Adrenal gland (tissue), 9 donors: ENCODE measurements at regions not wholly inside any gene's neighbourhood (a gene's known extent, or its start where the extent isn't known, plus 50 kb on each side); places are given as distances from the start of the nearest gene placed in this dataset.
A peak's percentile ranks its signal among the peaks of the same experiment; 100 is the strongest.

Experiments used
- DNase-seq, 7 donors: peaks; one replicate each; pipeline ENCODE4 v3.0.0-alpha.2; 2019 to 2020
- H3K27ac ChIP-seq, 5 donors: fragments of 200-600 bp; sonication (generic) in 4 of 5; 1 replicate in 3 of 5; 2 replicates in 2 of 5; pipeline versions ENCODE4 v1.5.1 to v1.8.0; 2016 to 2020; ENCODE audit warnings: mild to moderate bottlenecking in 1 of 5
- H3K27me3 ChIP-seq: fragments of 200-600 bp; 2 replicates; pipeline ENCODE4 v1.8.0; 2021
- H3K36me3 ChIP-seq, 2 donors: fragments of 200-600 bp; replicated peaks in 1 of 2; 1 replicate in 1 of 2; 2 replicates in 1 of 2; pipeline versions ENCODE4 v1.5.1 to v1.8.0; 2018 to 2022
- H3K4me1 ChIP-seq, 2 donors: fragments of 200-600 bp; replicated peaks in 1 of 2; 1 replicate in 1 of 2; 2 replicates in 1 of 2; pipeline versions ENCODE4 v1.5.1 to v1.8.0; 2018 to 2021
- H3K4me3 ChIP-seq, 4 donors: fragments of 200-600 bp; sonication (generic) in 3 of 4; one replicate each; pipeline ENCODE4 v1.5.1; 2016 to 2018
- H3K9me3 ChIP-seq, 3 donors: fragments of 200-600 bp; sonication (generic) in 1 of 3; replicated peaks in 1 of 3; 1 replicate in 2 of 3; 2 replicates in 1 of 3; pipeline versions ENCODE4 v1.5.1 to v1.8.0; 2016 to 2021
- POLR2A ChIP-seq, 2 donors: fragments of 450-650 bp; IDR thresholded peaks; one replicate each; pipeline ENCODE4 v1.6.1; 2017; ENCODE audit warnings: antibody characterized with exemption in 2 of 2, mild to moderate bottlenecking in 2 of 2, moderate library complexity in 1 of 2
- WGBS, 4 donors: extraction: QIAGEN DNeasy Blood & Tissue Kit in 2 of 4; methylation state at CpG; one replicate each; pipeline versions ENCODE4 v1.1.5 to v1.1.7; 2013 to 2017; 5-methylcytosine and 5-hydroxymethylcytosine counted together
- intact Hi-C, 2 donors: fragments of 100-400 bp; cut with DNase I; formaldehyde crosslinking; loops; one replicate each; pipeline versions ENCODE4 v1.14.1 to v1.15.0; 2022 to 2023
- TF ChIP-seq, protein P1 (sequence below), 6 experiments: fragments of 450-650 bp in 4 of 6; fragments of 200-600 bp in 2 of 6; sonication (generic) in 1 of 6; IDR thresholded peaks; 1 replicate in 5 of 6; 2 replicates in 1 of 6; pipeline versions ENCODE4 v1.5.1 to v1.8.0; 2016 to 2021; ENCODE audit warnings: antibody characterized with exemption in 6 of 6, mild to moderate bottlenecking in 2 of 6, moderate library complexity in 1 of 6
- donor health status: healthy with polysubstance abuse.
- donor health status: Bipolar disorder and iron deficiency.
- donor health status: DM: yes; HTN: yes; CAD: no.
- donor health status: DM: no; HTN: no; CAD: no.
- donor health status: DM: no; HTN: no; CAD: no.

DNA sequence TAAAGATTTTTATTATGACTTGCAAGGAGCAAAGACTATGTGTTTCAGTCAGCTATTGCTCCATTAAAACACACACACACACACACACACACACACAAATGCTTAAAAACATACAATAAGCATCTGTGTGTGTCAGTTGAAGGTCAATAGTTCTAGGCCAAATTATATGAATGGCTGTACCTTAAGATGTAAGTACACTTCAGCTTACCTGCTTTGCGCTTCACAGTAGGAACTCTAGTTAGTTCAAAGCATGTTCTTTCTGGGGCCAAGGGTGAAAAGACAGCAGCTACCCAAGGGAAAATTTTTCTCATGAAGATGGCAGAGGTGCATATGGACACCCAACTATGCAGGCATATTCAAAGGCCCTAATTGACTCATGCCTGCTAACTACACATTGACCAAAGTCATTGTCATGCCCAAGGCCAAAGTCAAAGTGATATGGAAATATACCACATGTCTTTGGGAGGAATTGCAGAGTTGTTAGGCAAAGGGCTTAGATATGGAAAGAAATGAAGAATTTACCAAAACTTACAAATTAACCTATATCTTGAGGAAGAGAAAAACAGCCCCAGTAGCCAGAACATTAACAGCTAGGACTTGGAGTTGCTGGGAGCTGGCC lies 61.9 kb upstream of the BTN3A2 start:
- H3K27me3 ChIP-seq = no peaks in the 10 kb centered on the region
- intact Hi-C loops = no loop called here
- H3K27ac ChIP-seq = no peak overlapping the region
- no peaks in the 10 kb centered on the region for H3K4me1 ChIP-seq
- no peaks in the 10 kb centered on the region for H3K36me3 ChIP-seq
- WGBS, 4 donors = 98 to 100% (median 100%) methylated on average over 1 of the region's 1 CpG
- H3K4me3 ChIP-seq = no peak overlapping the region
- TF ChIP-seq, protein P1, sequence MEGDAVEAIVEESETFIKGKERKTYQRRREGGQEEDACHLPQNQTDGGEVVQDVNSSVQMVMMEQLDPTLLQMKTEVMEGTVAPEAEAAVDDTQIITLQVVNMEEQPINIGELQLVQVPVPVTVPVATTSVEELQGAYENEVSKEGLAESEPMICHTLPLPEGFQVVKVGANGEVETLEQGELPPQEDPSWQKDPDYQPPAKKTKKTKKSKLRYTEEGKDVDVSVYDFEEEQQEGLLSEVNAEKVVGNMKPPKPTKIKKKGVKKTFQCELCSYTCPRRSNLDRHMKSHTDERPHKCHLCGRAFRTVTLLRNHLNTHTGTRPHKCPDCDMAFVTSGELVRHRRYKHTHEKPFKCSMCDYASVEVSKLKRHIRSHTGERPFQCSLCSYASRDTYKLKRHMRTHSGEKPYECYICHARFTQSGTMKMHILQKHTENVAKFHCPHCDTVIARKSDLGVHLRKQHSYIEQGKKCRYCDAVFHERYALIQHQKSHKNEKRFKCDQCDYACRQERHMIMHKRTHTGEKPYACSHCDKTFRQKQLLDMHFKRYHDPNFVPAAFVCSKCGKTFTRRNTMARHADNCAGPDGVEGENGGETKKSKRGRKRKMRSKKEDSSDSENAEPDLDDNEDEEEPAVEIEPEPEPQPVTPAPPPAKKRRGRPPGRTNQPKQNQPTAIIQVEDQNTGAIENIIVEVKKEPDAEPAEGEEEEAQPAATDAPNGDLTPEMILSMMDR (IDR thresholded peaks at IDR 0.05) = no peak
- no peak for TF ChIP-seq POLR2A (IDR thresholded peaks at IDR 0.05)
- no peak for DNase-seq
- H3K9me3 ChIP-seq = no peaks in the 10 kb centered on the region

DNA sequence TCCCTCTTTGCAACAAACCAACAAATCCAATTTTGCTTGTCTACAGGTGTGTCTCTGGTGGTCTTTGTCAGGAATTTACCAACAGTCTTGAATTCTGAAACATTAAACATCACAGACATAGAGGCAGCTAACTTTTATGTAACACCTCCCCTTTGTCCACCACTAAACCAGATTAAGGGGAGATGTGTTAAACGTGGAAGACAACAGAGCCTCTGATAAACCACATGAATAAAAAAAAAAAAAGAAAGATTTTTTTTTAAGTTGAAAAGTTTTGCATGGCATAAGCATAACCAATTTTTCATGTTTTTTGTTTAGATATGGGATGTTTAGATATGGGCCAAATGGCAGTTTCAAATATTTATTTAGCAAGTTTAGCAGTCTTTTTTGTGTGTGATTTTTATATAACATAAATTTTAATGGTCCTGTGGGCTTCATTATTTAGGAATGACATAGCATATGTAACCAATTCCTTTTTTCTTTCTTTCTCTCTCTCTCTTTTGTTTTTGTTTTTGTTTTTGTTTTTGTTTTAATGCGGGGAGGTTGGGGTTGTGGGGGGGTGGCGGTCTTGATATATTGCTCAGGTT lies 60.7 kb upstream of the BTN3A2 start:
- no peaks in the 10 kb centered on the region for H3K4me1 ChIP-seq
- TF ChIP-seq, protein P1 (IDR thresholded peaks at IDR 0.05) = no peak
- no peak for TF ChIP-seq POLR2A (IDR thresholded peaks at IDR 0.05)
- H3K4me3 ChIP-seq = peak overlapping the region in 2 of 4 donors; percentile 35 to 49
- intact Hi-C loops = no loop called here
- no peak for DNase-seq
- peak overlapping the region in 4 of 5 donors; percentile 66 to 84 (median 76) for H3K27ac ChIP-seq
- no peaks in the 10 kb centered on the region for H3K27me3 ChIP-seq
- no peaks in the 10 kb centered on the region for H3K36me3 ChIP-seq
- H3K9me3 ChIP-seq = no peaks in the 10 kb centered on the region
- 30 to 50% (median 39%) methylated on average over 3 of the region's 3 CpGs for WGBS, 4 donors

DNA sequence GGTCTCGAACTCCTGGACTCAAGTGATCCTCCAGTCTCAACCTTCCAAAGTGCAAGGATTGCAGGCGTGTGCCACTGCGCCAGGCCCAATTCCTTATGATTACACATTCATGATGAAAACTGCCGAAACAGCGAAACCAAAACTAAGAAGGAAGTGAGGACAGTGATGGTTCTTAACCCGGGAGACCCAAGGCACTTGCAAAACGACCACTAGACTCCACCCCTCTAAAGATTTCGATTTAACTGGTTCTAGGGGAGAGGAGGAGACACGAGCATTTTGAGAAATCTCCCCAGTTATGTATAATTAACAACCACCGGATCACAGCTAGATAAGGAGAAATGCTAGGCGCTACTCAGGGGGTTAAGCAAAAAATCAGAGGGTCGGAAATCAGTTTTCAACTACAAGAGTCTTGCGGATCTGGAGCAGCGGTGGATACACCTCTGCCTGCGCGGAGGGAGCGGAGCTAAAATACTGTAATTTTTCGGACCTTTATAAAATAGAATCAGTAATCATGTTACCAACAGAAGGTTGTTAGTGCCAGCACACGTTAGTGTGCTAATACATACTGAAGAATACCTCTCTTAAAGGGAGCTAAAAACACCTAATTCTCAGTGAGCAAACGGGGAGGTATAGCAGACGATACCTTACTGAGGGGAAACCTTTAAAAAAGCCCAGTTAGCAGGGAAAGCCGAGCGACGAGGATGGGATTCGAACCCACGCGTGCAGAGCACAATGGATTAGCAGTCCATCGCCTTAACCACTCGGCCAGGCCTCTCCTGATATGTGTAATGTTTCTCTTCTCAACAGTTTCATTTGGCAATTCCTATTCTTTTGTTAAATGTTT lies 60.0 kb upstream of the BTN3A2 start:
- H3K4me3 ChIP-seq = peak overlapping the region in 3 of 4 donors; percentile 16 to 49 (median 35)
- TF ChIP-seq, protein P1 (IDR thresholded peaks at IDR 0.05) = no peak
- peak in 1 of 2 donors; percentile 54 for TF ChIP-seq POLR2A (IDR thresholded peaks at IDR 0.05)
- no peaks in the 10 kb centered on the region for H3K9me3 ChIP-seq
- no peaks in the 10 kb centered on the region for H3K27me3 ChIP-seq
- H3K27ac ChIP-seq = peak overlapping the region; percentile 66 to 84 (median 74)
- no peaks in the 10 kb centered on the region for H3K4me1 ChIP-seq
- WGBS, 4 donors = 3 to 25% (median 17%) methylated on average over 29 of the region's 29 CpGs
- peak; percentile 67 to 91 (median 78) for DNase-seq
- no peaks in the 10 kb centered on the region for H3K36me3 ChIP-seq
- intact Hi-C loops = no loop called here

DNA sequence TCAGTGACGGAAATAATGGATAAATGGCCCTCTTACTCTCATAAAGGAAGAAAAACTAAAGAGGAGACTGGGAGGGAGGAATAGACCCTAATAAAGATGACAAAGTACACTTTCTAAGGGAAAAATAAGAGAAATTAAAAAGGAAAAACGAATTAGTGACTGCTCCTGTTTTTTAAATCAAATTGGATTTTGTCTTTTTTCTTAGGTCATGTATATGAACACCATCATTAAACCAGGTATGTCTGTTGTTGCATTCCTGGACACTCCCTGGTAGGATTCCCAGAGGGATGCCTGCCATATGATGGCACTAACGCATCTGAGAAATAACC lies 59.4 kb upstream of the BTN3A2 start:
- Histone ChIP-seq H3K27ac (peak overlapping the region in 3 of 5 donors; percentile 66 to 84 (median 77)), H3K4me3 (no peak overlapping the region), H3K4me1 (no peaks in the 10 kb centered on the region), H3K9me3 (no peaks in the 10 kb centered on the region), H3K36me3 (no peaks in the 10 kb centered on the region), H3K27me3 (no peaks in the 10 kb centered on the region)
- WGBS, 4 donors = 31 to 45% (median 43%) methylated on average over 3 of the region's 3 CpGs
- intact Hi-C loops = no loop called here
- TF ChIP-seq, protein P1 (IDR thresholded peaks at IDR 0.05) = no peak
- TF ChIP-seq POLR2A (IDR thresholded peaks at IDR 0.05) = no peak
- no peak for DNase-seq
